ENCODE measurements at regions not wholly inside any gene's neighbourhood (a gene's known extent, or its start where the extent isn't known, plus 50 kb on each side); places are given as distances from the start of the nearest gene placed in this dataset.
"Not testable (repeated sequence)": the region's sequence is repeated elsewhere in the genome, so short reads cannot be mapped to it uniquely, and the experiment has no call there.

GRCh38 chr4:94152466-94152865, 55.2 kb upstream of the SMARCAD1 start:
- H3K9me3 ChIP-seq: no peaks in the 10 kb centered on the region
- TF ChIP-seq, protein P1, sequence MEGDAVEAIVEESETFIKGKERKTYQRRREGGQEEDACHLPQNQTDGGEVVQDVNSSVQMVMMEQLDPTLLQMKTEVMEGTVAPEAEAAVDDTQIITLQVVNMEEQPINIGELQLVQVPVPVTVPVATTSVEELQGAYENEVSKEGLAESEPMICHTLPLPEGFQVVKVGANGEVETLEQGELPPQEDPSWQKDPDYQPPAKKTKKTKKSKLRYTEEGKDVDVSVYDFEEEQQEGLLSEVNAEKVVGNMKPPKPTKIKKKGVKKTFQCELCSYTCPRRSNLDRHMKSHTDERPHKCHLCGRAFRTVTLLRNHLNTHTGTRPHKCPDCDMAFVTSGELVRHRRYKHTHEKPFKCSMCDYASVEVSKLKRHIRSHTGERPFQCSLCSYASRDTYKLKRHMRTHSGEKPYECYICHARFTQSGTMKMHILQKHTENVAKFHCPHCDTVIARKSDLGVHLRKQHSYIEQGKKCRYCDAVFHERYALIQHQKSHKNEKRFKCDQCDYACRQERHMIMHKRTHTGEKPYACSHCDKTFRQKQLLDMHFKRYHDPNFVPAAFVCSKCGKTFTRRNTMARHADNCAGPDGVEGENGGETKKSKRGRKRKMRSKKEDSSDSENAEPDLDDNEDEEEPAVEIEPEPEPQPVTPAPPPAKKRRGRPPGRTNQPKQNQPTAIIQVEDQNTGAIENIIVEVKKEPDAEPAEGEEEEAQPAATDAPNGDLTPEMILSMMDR (IDR thresholded peaks at IDR 0.05): no peak
- no peaks in the 10 kb centered on the region for H3K36me3 ChIP-seq (ENCODE audit: insufficient read depth in 1 of 2, low read depth in 1 of 2)
- H3K4me1 ChIP-seq: no peaks in the 10 kb centered on the region
- ATAC-seq (no peak), DNase-seq (no peak)
- H3K27ac ChIP-seq: no peak overlapping the region
- intact Hi-C loops (cut with DNase I): no loop called here
- no peaks in the 10 kb centered on the region for H3K27me3 ChIP-seq (ENCODE audit: insufficient read depth in 3 of 3, low read length in 2 of 3)
- no peak overlapping the region for H3K4me3 ChIP-seq

- H3K27ac ChIP-seq; H3K4me1 ChIP-seq; H3K27me3 ChIP-seq (ENCODE audit: insufficient read depth in 3 of 3, low read length in 2 of 3); H3K36me3 ChIP-seq (ENCODE audit: insufficient read depth in 1 of 2, low read depth in 1 of 2); intact Hi-C loops (cut with DNase I); DNase-seq; H3K4me3 ChIP-seq; H3K9me3 ChIP-seq; ATAC-seq: not testable (repeated sequence)
- WGBS, 3 donors: 91 to 95% (median 95%) methylated on average over 2 of the region's 2 CpGs
Observed at GRCh38 chr4:94155404-94155803, 52.3 kb upstream of the SMARCAD1 start.

DNA sequence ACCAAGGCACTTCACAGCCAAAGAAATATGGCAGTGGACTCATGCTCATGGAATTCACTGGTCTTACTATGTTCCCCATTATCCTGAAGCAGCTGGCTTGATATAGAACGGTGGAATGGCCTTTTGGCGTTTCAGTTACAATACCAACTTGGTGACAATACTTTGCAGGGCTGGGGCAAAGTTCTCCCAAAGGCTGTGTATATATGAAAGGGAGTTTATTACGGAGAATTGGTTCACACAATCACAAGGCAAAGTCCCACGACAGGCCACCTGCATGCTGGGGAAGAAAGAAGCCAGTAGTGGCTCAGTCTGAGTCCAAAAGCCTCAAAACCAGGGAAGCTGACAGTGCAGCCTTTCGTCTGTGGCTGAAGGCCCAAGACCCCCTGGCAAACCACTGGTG, 50.8 kb upstream of the SMARCAD1 start:
- DNase-seq (no peak), ATAC-seq (no peak)
- Histone ChIP-seq H3K27ac (no peak overlapping the region), H3K27me3 (ENCODE audit: insufficient read depth in 3 of 3, low read length in 2 of 3) (no peaks in the 10 kb centered on the region), H3K4me3 (no peak overlapping the region), H3K9me3 (no peaks in the 10 kb centered on the region), H3K4me1 (no peaks in the 10 kb centered on the region), H3K36me3 (ENCODE audit: insufficient read depth in 1 of 2, low read depth in 1 of 2) (no peaks in the 10 kb centered on the region)
- WGBS, 3 donors: 76 to 81% (median 79%) methylated on average over 5 of the region's 5 CpGs
- intact Hi-C loops (cut with DNase I): no loop called here
- TF ChIP-seq, protein P1 (IDR thresholded peaks at IDR 0.05): no peak
